ENCODE measurements at regions not wholly inside any gene's neighbourhood (a gene's known extent, or its start where the extent isn't known, plus 50 kb on each side); places are given as distances from the start of the nearest gene placed in this dataset.

GRCh38 chr14:38838049-38838978 lies 264.7 kb downstream of the SEC23A start (continued):
- no peak for TF ChIP-seq ZBTB2 (CRISPR knock-in tag; IDR thresholded peaks at IDR 0.05; ENCODE audit: low read depth)
- TF ChIP-seq ZNF710 (CRISPR knock-in tag; IDR thresholded peaks at IDR 0.05; ENCODE audit: borderline replicate concordance): no peak
- no peak for TF ChIP-seq HINFP (CRISPR knock-in tag; IDR thresholded peaks at IDR 0.05; ENCODE audit: low read depth)
- TF ChIP-seq KLF15 (CRISPR knock-in tag; IDR thresholded peaks at IDR 0.05; ENCODE audit: borderline replicate concordance): no peak
- TF ChIP-seq ZNF180 (CRISPR knock-in tag; IDR thresholded peaks at IDR 0.05; ENCODE audit: borderline replicate concordance, low read depth): no peak
- no peak for TF ChIP-seq ELK4 (CRISPR knock-in tag; IDR thresholded peaks at IDR 0.05; ENCODE audit: borderline replicate concordance)
- no peak for TF ChIP-seq CAMTA2 (CRISPR knock-in tag; IDR thresholded peaks at IDR 0.05; ENCODE audit: borderline replicate concordance)
- peak; percentile 73; the same call in 1 of the 2 replicates for TF ChIP-seq ZNF225 (CRISPR knock-in tag; IDR thresholded peaks at IDR 0.05)
- TF ChIP-seq ZNF24 (IDR thresholded peaks at IDR 0.05): no peak
- no peak for TF ChIP-seq CHD2 (IDR thresholded peaks at IDR 0.05; ENCODE audit: low read depth, low read length)
- 0 out of 2 replicates have a peak, but pooled peaks have one; percentile 45 for TF ChIP-seq ZNF253 (CRISPR knock-in tag; IDR thresholded peaks at IDR 0.05; ENCODE audit: borderline replicate concordance)
- 0 out of 2 replicates have a peak, but pooled peaks have one; percentile 42 for TF ChIP-seq NFIB (CRISPR knock-in tag; IDR thresholded peaks at IDR 0.05; ENCODE audit: borderline replicate concordance)
- TF ChIP-seq ZNF678 (CRISPR knock-in tag; IDR thresholded peaks at IDR 0.05): no peak

Data from HepG2 (cell line).